Brain microvascular endothelial cell (primary cell): ENCODE measurements at regions not wholly inside any gene's neighbourhood (a gene's known extent, or its start where the extent isn't known, plus 50 kb on each side); places are given as distances from the start of the nearest gene placed in this dataset.

Experiments used
- DNase-seq: peaks from one replicate; pipeline ENCODE4 v3.0.0-alpha.2; 2020
- H3K27ac ChIP-seq: fragments of 250-450 bp; sonication (Bioruptor Pico); 2 replicates; pipeline ENCODE4 v1.5.1; 2020; ENCODE audit warnings: mild to moderate bottlenecking, moderate library complexity
- H3K27me3 ChIP-seq: fragments of 250-450 bp; sonication (Bioruptor Pico); replicated peaks from 2 replicates; pipeline ENCODE4 v1.5.1; 2020; ENCODE audit warnings: mild to moderate bottlenecking
- H3K36me3 ChIP-seq: fragments of 250-450 bp; sonication (Bioruptor Pico); replicated peaks from 2 replicates; pipeline ENCODE4 v1.5.1; 2020; ENCODE audit warnings: mild to moderate bottlenecking
- H3K4me3 ChIP-seq: 2 replicates; pipeline ENCODE4 v1.5.1; 2011; ENCODE audit warnings: low read depth, mild to moderate bottlenecking, control low read depth, low read length, moderate library complexity
- in situ Hi-C: cut with HindIII; loops from 2 replicates; pipeline ENCODE4 v1.10.0; 2017; ENCODE audit warnings: low sequenced_read_pairs, low pct_ligation_motif_present
- TF ChIP-seq, protein P1 (sequence below): IDR thresholded peaks from 2 replicates; pipeline ENCODE4 v1.5.1; 2011; ENCODE audit warnings: low read depth, mild to moderate bottlenecking, moderate library complexity, low read length, control low read depth, inconsistent platforms; ENCODE audit errors: missing control alignments

DNA sequence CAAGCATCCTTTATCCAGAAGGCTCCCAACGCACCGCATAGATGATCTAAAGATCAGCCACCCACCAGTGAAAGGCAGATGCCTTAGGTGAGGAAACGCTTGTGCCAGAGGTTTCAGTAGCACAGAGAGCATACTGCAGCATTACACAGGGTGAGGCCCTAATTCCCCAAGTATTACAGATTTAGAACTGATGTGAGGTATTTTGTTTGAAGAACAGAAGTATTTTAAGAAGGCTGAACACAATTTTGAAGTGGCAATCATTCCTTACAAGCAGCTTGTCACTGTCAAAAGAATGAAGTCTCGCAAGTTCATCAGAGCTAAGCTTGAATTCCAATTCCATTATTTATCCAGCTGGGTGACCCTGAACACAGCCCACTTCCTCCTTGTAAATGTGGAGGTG lies 70.0 kb upstream of the FAT3 start:
- no peaks in the 10 kb centered on the region for H3K36me3 ChIP-seq
- H3K27me3 ChIP-seq = no peaks in the 10 kb centered on the region
- in situ Hi-C loops = no loop called here
- H3K27ac ChIP-seq = no peak overlapping the region
- H3K4me3 ChIP-seq = no peak overlapping the region
- no peak for DNase-seq
- TF ChIP-seq, protein P1, sequence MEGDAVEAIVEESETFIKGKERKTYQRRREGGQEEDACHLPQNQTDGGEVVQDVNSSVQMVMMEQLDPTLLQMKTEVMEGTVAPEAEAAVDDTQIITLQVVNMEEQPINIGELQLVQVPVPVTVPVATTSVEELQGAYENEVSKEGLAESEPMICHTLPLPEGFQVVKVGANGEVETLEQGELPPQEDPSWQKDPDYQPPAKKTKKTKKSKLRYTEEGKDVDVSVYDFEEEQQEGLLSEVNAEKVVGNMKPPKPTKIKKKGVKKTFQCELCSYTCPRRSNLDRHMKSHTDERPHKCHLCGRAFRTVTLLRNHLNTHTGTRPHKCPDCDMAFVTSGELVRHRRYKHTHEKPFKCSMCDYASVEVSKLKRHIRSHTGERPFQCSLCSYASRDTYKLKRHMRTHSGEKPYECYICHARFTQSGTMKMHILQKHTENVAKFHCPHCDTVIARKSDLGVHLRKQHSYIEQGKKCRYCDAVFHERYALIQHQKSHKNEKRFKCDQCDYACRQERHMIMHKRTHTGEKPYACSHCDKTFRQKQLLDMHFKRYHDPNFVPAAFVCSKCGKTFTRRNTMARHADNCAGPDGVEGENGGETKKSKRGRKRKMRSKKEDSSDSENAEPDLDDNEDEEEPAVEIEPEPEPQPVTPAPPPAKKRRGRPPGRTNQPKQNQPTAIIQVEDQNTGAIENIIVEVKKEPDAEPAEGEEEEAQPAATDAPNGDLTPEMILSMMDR = no peak

DNA sequence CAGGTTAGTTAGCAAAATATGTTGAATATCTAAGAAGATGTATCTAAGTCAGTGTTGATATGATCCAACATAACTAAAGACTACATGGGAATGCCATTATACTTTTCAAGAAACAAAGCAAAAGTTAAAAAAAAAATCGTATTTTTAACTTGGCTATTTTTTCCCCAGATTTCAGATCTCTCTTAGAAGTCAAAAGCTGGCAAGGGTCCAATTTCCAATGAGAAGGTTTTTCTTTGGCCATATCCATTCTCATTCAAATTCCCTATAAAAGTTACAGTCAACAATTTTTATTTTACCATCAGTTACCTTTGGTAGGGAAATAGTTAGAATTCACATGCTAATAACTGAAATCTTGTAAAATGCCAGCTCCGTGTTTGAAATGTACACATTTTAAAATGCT lies 70.5 kb upstream of the FAT3 start:
- Histone ChIP-seq H3K27ac (no peak overlapping the region), H3K4me3 (no peak overlapping the region)

DNA sequence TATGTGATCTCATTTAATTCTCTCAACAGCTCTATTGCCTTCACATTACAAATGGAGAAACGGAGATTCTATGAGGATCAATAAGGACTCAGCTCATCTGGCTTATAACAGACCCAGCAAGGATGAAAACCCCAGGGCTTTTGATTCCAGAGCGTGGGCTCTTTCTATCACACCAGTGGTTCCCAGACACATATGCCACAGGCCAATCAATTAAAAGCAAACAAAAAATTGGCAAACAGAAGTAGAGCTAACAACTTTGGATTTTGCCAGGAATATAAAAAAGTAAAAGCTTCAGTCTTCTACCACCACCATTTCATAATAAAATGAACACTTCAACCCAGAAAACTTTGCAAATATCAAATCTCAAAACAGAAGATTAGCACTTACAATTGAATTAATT lies 71.1 kb upstream of the FAT3 start:
- in situ Hi-C loops = no loop called here
- TF ChIP-seq, protein P1 = no peak
- no peak for DNase-seq
- no peak overlapping the region for H3K27ac ChIP-seq
- no peaks in the 10 kb centered on the region for H3K27me3 ChIP-seq
- no peak overlapping the region for H3K4me3 ChIP-seq
- no peaks in the 10 kb centered on the region for H3K36me3 ChIP-seq

More for the DNA sequence above, 70.5 kb upstream of the FAT3 start:
- no peak for DNase-seq
- Histone ChIP-seq H3K36me3 (no peaks in the 10 kb centered on the region), H3K27me3 (no peaks in the 10 kb centered on the region)
- in situ Hi-C loops = no loop called here
- TF ChIP-seq, protein P1 = no peak

DNA sequence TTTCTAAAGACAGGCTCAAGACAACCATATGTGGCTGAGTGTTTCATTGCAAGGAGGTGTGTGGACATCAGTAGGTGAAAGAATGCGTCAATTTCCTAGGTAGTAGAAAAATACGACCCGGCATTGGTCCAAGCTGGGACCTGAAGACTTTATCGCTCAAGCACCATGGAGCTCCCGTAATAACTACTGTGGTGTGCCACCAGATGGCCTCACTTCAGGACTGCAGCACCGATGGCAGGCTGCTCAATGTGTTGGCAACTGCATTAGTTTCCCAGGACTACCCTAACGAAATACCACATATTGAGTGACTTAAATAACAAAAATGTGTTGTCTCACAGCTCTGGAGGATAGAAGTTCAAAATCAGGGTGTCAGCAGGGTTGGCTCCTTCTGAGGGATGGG lies 72.4 kb upstream of the FAT3 start:
- no peak overlapping the region for H3K27ac ChIP-seq
- DNase-seq = no peak
- in situ Hi-C loops = no loop called here
- H3K36me3 ChIP-seq = no peaks in the 10 kb centered on the region
- TF ChIP-seq, protein P1 = peak; percentile 22
- no peaks in the 10 kb centered on the region for H3K27me3 ChIP-seq
- H3K4me3 ChIP-seq = no peak overlapping the region

DNA sequence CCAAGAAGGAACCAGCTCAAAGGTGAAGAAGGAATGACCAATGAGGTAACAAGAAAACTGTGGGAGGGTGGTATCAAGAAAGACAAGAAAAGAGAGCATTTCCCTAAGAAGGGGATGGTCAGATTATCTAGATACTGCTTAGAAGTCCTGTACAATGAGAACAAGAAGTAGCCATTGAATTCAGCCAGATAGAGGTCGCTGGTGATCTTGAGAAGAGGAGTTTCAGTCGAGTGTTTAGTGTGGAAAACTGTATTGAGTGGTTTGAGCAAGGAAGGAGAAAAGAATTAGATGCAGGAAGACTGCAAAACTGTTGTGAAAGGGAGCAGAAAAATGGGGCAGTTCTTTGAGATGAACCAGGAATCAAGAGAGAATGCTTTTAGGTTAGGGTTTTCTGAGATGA lies 74.6 kb upstream of the FAT3 start:
- H3K27ac ChIP-seq = no peak overlapping the region
- H3K4me3 ChIP-seq = no peak overlapping the region
- in situ Hi-C loops = no loop called here
- TF ChIP-seq, protein P1 = peak; percentile 24
- no peak for DNase-seq
- no peaks in the 10 kb centered on the region for H3K36me3 ChIP-seq
- H3K27me3 ChIP-seq = no peaks in the 10 kb centered on the region

DNA sequence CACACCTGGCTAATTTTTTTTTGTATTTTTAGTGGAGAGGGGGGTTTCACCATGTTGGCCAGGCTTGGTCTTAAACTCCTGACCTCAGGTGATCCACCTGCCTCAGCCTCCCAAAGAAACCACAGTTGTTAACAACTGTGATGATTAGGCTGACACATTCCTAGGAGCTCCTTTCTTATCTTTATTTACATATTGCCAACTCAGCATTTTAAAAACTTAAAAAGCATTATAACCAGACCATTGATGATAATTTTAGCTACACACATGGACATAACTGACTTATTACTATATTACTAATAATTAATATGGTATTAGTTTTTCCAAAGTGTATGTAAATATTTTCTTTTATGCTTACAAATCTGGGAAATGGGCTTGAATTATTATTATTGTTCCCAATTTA lies 82.9 kb upstream of the FAT3 start:
- H3K27me3 ChIP-seq = no peaks in the 10 kb centered on the region
- no peaks in the 10 kb centered on the region for H3K36me3 ChIP-seq
- no peak overlapping the region for H3K4me3 ChIP-seq
- no peak overlapping the region for H3K27ac ChIP-seq
- DNase-seq = no peak
- TF ChIP-seq, protein P1 = no peak
- in situ Hi-C loops = no loop called here
